ENCODE measurements at regions not wholly inside any gene's neighbourhood (a gene's known extent, or its start where the extent isn't known, plus 50 kb on each side); places are given as distances from the start of the nearest gene placed in this dataset.
"Not testable (repeated sequence)": the region's sequence is repeated elsewhere in the genome, so short reads cannot be mapped to it uniquely, and the experiment has no call there.

DNA sequence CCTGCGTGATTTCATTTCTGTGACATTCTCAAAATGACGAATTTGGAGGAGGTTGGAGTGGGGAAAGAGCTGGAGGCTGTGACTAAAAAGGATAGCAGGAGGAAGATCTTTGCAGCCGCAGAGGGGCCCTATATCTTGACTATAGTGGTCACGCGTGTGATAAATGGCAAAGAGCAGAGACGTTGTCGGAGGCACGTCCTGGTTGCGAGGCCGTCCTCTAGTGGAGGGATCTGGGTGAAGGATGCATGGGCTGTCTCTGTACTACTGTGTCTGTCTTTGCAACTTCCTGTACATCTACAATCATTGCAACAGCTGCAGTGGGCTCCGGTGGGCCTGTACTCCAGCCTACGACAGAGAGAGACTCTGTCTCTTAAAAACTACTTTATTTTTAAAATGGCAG, 76.6 kb downstream of the YTHDF1 start:
- Histone ChIP-seq H3K27ac (no peak overlapping the region), H3K36me3 (no peaks in the 10 kb centered on the region), H3K9me3 (no peaks in the 10 kb centered on the region), H3K27me3 (peaks cover 60% of the 10 kb centered on the region), H3K4me3 (no peak overlapping the region), H3K4me1 (no peaks in the 10 kb centered on the region)
- WGBS, 2 donors (ENCODE audit: low coverage in 1 of 2) = 28 to 56% methylated on average over 8 of the region's 12 CpGs
- no peak for ATAC-seq
- TF ChIP-seq, protein P1, sequence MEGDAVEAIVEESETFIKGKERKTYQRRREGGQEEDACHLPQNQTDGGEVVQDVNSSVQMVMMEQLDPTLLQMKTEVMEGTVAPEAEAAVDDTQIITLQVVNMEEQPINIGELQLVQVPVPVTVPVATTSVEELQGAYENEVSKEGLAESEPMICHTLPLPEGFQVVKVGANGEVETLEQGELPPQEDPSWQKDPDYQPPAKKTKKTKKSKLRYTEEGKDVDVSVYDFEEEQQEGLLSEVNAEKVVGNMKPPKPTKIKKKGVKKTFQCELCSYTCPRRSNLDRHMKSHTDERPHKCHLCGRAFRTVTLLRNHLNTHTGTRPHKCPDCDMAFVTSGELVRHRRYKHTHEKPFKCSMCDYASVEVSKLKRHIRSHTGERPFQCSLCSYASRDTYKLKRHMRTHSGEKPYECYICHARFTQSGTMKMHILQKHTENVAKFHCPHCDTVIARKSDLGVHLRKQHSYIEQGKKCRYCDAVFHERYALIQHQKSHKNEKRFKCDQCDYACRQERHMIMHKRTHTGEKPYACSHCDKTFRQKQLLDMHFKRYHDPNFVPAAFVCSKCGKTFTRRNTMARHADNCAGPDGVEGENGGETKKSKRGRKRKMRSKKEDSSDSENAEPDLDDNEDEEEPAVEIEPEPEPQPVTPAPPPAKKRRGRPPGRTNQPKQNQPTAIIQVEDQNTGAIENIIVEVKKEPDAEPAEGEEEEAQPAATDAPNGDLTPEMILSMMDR (IDR thresholded peaks at IDR 0.05) = no peak
- TF ChIP-seq POLR2A (IDR thresholded peaks at IDR 0.05) (no peak), POLR2AphosphoS5 (IDR thresholded peaks at IDR 0.05) (no peak), EP300 (IDR thresholded peaks at IDR 0.05) (no peak)

DNA sequence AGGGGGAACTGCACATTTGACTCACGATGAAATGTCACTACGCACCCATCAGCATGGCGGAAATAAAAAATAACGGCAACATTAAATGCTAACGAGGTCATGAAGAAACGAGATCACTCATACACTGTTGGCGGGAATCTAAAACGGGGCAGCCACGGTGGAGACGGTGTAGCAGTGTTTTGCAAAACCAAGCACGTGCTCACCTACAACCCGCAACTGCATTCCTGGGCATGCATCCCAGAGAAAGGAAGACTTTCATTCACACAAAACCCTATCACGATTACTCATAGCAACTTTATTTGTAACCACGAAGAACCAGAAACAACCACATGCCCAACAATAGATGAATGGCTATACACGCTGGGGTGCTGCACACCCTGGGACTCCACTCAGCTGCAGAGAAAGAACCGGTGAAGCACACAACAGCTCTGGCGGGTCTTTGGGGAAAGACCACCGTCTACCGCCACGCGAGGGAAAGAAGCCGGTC, 77.0 kb downstream of the YTHDF1 start:
- Histone ChIP-seq H3K27ac (no peak overlapping the region), H3K27me3 (peaks cover 60% of the 10 kb centered on the region), H3K4me3 (no peak overlapping the region), H3K36me3 (no peaks in the 10 kb centered on the region), H3K4me1 (no peaks in the 10 kb centered on the region), H3K9me3 (no peaks in the 10 kb centered on the region)
- TF ChIP-seq POLR2A (IDR thresholded peaks at IDR 0.05) = no peak
- TF ChIP-seq, protein P1 (IDR thresholded peaks at IDR 0.05) = no peak
- no peak for TF ChIP-seq EP300 (IDR thresholded peaks at IDR 0.05)
- TF ChIP-seq POLR2AphosphoS5 (IDR thresholded peaks at IDR 0.05) = no peak
- WGBS, 2 donors (ENCODE audit: low coverage in 1 of 2) = 67 to 70% methylated on average over 10 to 21 of the region's 22 CpGs
- ATAC-seq = no peak

DNA sequence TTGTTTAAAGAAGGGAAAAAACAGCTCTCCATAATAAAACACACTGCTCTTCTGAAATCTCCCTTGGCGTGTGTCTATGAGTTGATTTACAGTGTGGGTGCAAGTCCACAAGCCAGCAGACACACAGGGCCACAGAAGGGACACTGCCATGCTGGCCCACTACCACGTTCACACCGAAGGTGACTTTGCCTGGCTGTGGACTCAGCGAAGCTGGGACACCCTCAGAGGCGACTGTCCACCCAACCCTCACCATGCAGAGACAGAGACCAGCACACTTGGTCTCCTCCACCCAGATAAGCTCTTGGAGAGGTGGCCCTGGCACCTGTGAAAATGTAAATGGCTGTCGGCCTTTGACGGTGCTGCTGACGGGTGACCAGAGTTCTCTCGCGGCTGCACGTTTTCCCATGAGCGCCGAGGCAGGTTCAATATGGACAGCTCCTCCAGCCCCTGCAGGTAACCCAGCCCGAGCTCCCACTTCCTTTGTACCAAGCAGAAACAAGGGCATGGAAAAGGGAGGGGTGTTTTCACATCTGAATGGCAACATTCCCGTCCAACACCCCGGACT, 78.0 kb downstream of the YTHDF1 start:
- TF ChIP-seq EP300 (IDR thresholded peaks at IDR 0.05) = no peak
- no peak for TF ChIP-seq POLR2A (IDR thresholded peaks at IDR 0.05)
- no peak for TF ChIP-seq POLR2AphosphoS5 (IDR thresholded peaks at IDR 0.05)
- TF ChIP-seq, protein P1 (IDR thresholded peaks at IDR 0.05) = no peak
- 25 to 37% methylated on average over 2 to 3 of the region's 16 CpGs for WGBS, 2 donors (ENCODE audit: low coverage in 1 of 2)
- Histone ChIP-seq H3K36me3 (no peaks in the 10 kb centered on the region), H3K9me3 (no peaks in the 10 kb centered on the region), H3K27ac (no peak overlapping the region), H3K4me3 (no peak overlapping the region), H3K27me3 (peaks cover 67% of the 10 kb centered on the region), H3K4me1 (no peaks in the 10 kb centered on the region)
- no peak for ATAC-seq

DNA sequence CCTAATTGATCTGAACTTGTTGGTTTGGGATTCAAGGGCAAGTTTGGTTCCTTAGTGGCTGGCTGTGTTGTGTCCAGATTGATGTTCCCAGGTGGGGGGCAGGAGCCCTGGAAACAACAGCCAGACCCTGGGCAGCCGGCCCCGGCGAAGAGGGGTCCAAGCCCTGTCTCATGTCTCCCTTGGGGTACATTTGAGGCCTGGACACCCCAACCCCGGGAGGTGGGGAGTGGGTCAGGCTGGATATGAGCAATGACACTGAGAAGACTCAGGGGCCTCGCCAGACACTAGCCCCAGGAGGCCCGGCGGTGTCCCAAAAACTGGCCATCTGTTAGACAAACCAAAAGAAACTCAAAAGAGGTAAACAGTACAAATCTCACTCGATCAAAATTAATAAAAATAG, 79.6 kb downstream of the YTHDF1 start:
- H3K4me1 ChIP-seq = no peaks in the 10 kb centered on the region
- H3K27ac ChIP-seq = no peak overlapping the region
- ATAC-seq = no peak
- no peaks in the 10 kb centered on the region for H3K36me3 ChIP-seq
- no peak overlapping the region for H3K4me3 ChIP-seq
- TF ChIP-seq POLR2A (IDR thresholded peaks at IDR 0.05) (no peak), EP300 (IDR thresholded peaks at IDR 0.05) (no peak), POLR2AphosphoS5 (IDR thresholded peaks at IDR 0.05) (no peak)
- TF ChIP-seq, protein P1 (IDR thresholded peaks at IDR 0.05) = no peak
- H3K9me3 ChIP-seq = no peaks in the 10 kb centered on the region
- peaks cover 69% of the 10 kb centered on the region for H3K27me3 ChIP-seq
- 60% methylated on average over 5 of the region's 8 CpGs; no CpG with 5 or more reads in 1 of the 2 donors for WGBS, 2 donors (ENCODE audit: low coverage in 1 of 2)

DNA sequence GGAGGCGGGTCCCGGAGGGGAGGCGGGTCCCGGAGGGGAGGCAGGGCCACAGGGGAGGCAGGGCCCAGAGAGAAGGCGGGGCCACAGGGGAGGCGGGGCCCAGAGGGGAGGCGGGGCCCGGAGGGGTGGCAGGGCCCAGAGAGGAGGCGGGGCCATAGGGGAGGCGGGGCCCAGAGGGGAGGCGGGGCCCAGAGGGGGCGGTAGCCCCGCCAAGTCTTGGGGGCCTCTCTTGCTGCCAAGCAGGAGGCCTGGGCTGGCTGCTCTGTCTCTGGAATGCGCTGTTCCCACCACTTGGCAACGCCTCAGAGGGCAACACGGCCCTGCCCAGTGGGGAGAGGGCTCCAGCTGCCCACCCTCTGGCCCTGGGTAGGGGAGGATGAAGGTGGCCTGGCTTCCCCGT, 80.5 kb downstream of the YTHDF1 start:
- ATAC-seq = no peak
- no peaks in the 10 kb centered on the region for H3K4me1 ChIP-seq
- 88% methylated on average over 3 of the region's 17 CpGs; no CpG with 5 or more reads in 1 of the 2 donors for WGBS, 2 donors (ENCODE audit: low coverage in 1 of 2)
- H3K27ac ChIP-seq = no peak overlapping the region
- H3K4me3 ChIP-seq = no peak overlapping the region
- peaks cover 69% of the 10 kb centered on the region for H3K27me3 ChIP-seq
- no peaks in the 10 kb centered on the region for H3K9me3 ChIP-seq
- TF ChIP-seq EP300 (IDR thresholded peaks at IDR 0.05) = no peak
- TF ChIP-seq POLR2AphosphoS5 (IDR thresholded peaks at IDR 0.05) = no peak
- no peak for TF ChIP-seq POLR2A (IDR thresholded peaks at IDR 0.05)
- TF ChIP-seq, protein P1 (IDR thresholded peaks at IDR 0.05) = no peak
- no peaks in the 10 kb centered on the region for H3K36me3 ChIP-seq

DNA sequence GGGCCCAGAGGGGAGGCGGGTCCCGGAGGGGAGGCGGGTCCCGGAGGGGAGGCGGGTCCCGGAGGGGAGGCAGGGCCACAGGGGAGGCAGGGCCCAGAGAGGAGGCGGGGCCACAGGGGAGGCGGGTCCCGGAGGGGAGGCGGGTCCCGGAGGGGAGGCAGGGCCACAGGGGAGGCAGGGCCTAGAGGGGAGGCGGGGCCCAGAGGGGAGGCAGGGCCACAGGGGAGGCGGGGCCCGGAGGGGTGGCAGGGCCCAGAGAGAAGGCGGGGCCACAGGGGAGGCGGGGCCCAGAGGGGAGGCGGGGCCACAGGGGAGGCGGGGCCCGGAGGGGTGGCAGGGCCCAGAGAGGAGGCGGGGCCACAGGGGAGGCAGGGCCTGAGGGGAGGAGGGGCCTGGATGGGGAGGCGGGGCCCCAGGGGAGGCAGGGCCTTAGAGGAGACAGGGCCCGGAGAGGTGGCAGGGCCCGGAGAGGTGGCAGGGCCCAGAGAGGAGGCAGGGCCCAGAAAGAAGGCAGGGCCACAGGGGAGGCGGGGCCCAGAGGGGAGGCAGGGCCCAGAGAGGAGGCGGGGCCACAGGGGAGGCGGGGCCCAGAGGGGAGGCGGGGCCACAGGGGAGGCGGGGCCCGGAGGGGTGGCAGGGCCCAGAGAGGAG, 81.1 kb downstream of the YTHDF1 start:
- no CpG with 5 or more reads among the region's 29 CpGs for WGBS, 2 donors (ENCODE audit: low coverage in 1 of 2)
- peaks cover 69% of the 10 kb centered on the region for H3K27me3 ChIP-seq
- H3K4me1 ChIP-seq, H3K36me3 ChIP-seq, H3K9me3 ChIP-seq, ATAC-seq, H3K4me3 ChIP-seq, H3K27ac ChIP-seq: not testable (repeated sequence)
